Tibial nerve (tissue), 4 donors: ENCODE measurements at regions not wholly inside any gene's neighbourhood (a gene's known extent, or its start where the extent isn't known, plus 50 kb on each side); places are given as distances from the start of the nearest gene placed in this dataset.

Experiments
- DNase-seq, 2 donors: peaks; one replicate each; pipeline ENCODE4 v3.0.0-alpha.2; 2019; ENCODE audit warnings: low spot score in 2 of 2
- H3K27ac ChIP-seq, 4 donors: fragments of 200-600 bp; sonication (generic) in 3 of 4; one replicate each; pipeline ENCODE4 v1.5.1; 2017 to 2019; ENCODE audit warnings: mild to moderate bottlenecking in 1 of 4
- H3K27me3 ChIP-seq, 2 donors: fragments of 200-600 bp; sonication (generic) in 1 of 2; one replicate each; pipeline versions ENCODE4 v1.5.1 to v1.6.0; 2017 to 2019
- H3K36me3 ChIP-seq, 3 donors: fragments of 200-600 bp; sonication (generic); one replicate each; pipeline ENCODE4 v1.5.1; 2018 to 2019
- H3K4me1 ChIP-seq, 4 donors: fragments of 200-600 bp; sonication (generic) in 3 of 4; one replicate each; pipeline ENCODE4 v1.5.1; 2017 to 2019
- H3K4me3 ChIP-seq, 4 donors: fragments of 200-600 bp; sonication (generic) in 3 of 4; one replicate each; pipeline ENCODE4 v1.5.1; 2017 to 2019; ENCODE audit warnings: mild to moderate bottlenecking in 1 of 4, moderate library complexity in 1 of 4
- H3K9me3 ChIP-seq, 4 donors: fragments of 200-600 bp; sonication (generic) in 3 of 4; one replicate each; pipeline ENCODE4 v1.5.1; 2017 to 2019
- EP300 ChIP-seq, 2 donors: sonication (generic); formaldehyde crosslinking; IDR thresholded peaks; one replicate each; pipeline ENCODE4 v1.6.1; 2017; ENCODE audit warnings: antibody characterized with exemption in 2 of 2, mild to moderate bottlenecking in 1 of 2
- POLR2A ChIP-seq, 2 donors: fragments of 450-650 bp; IDR thresholded peaks; one replicate each; pipeline ENCODE4 v1.6.1; 2017; ENCODE audit warnings: antibody characterized with exemption in 2 of 2, mild to moderate bottlenecking in 2 of 2, moderate library complexity in 2 of 2
- WGBS, 2 donors: methylation state at CpG; one replicate each; pipeline ENCODE4 v1.1.5; 2018; 5-methylcytosine and 5-hydroxymethylcytosine counted together
- TF ChIP-seq, protein P1 (sequence below), 5 experiments: fragments of 200-600 bp in 3 of 5; fragments of 450-650 bp in 2 of 5; sonication (generic) in 3 of 5; IDR thresholded peaks; one replicate each; pipeline ENCODE4 v1.5.1; 2016 to 2019; ENCODE audit warnings: antibody characterized with exemption in 5 of 5, mild to moderate bottlenecking in 3 of 5, moderate library complexity in 2 of 5

DNA sequence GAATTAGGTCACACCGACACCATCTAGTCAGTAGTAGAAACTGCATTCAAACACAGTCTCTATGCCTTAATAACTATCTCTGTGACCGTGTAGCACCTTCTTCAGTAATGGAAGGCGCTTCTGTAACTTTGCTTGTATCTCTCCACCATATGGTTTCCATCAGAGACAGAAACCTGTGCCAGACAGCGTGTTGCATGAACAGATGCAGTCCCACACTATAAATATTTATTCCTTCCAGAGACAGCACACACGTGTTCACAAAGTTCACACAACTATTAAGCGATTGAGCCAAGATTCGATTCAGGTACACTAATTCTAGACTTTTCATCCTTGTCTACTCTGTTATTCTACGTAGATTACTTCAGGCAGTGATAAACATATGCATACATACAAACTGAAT, 873.9 kb upstream of the MBL2 start:
- no peaks in the 10 kb centered on the region for H3K4me1 ChIP-seq
- H3K27ac ChIP-seq: no peak overlapping the region
- H3K4me3 ChIP-seq: no peak overlapping the region
- WGBS, 2 donors: 60 to 67% methylated on average over 8 of the region's 8 CpGs
- TF ChIP-seq POLR2A (IDR thresholded peaks at IDR 0.05) (no peak), EP300 (IDR thresholded peaks at IDR 0.05) (no peak)
- TF ChIP-seq, protein P1, sequence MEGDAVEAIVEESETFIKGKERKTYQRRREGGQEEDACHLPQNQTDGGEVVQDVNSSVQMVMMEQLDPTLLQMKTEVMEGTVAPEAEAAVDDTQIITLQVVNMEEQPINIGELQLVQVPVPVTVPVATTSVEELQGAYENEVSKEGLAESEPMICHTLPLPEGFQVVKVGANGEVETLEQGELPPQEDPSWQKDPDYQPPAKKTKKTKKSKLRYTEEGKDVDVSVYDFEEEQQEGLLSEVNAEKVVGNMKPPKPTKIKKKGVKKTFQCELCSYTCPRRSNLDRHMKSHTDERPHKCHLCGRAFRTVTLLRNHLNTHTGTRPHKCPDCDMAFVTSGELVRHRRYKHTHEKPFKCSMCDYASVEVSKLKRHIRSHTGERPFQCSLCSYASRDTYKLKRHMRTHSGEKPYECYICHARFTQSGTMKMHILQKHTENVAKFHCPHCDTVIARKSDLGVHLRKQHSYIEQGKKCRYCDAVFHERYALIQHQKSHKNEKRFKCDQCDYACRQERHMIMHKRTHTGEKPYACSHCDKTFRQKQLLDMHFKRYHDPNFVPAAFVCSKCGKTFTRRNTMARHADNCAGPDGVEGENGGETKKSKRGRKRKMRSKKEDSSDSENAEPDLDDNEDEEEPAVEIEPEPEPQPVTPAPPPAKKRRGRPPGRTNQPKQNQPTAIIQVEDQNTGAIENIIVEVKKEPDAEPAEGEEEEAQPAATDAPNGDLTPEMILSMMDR (IDR thresholded peaks at IDR 0.05): no peak
- H3K27me3 ChIP-seq: no peaks in the 10 kb centered on the region
- no peaks in the 10 kb centered on the region for H3K36me3 ChIP-seq
- H3K9me3 ChIP-seq: peaks cover 0 to 6% (median 0%) of the 10 kb centered on the region in 4 donors
- no peak for DNase-seq

GRCh38 chr10:53645951-53646350, 873.4 kb upstream of the MBL2 start:
- H3K4me3 ChIP-seq: no peak overlapping the region
- 92 to 94% methylated on average over 1 of the region's 1 CpG for WGBS, 2 donors
- no peak for DNase-seq
- no peak overlapping the region for H3K27ac ChIP-seq
- no peaks in the 10 kb centered on the region for H3K4me1 ChIP-seq
- peaks cover 0 to 6% (median 0%) of the 10 kb centered on the region in 4 donors for H3K9me3 ChIP-seq
- no peaks in the 10 kb centered on the region for H3K27me3 ChIP-seq
- H3K36me3 ChIP-seq: no peaks in the 10 kb centered on the region
- no peak for TF ChIP-seq EP300 (IDR thresholded peaks at IDR 0.05)
- TF ChIP-seq POLR2A (IDR thresholded peaks at IDR 0.05): no peak
- TF ChIP-seq, protein P1 (IDR thresholded peaks at IDR 0.05): no peak

DNA sequence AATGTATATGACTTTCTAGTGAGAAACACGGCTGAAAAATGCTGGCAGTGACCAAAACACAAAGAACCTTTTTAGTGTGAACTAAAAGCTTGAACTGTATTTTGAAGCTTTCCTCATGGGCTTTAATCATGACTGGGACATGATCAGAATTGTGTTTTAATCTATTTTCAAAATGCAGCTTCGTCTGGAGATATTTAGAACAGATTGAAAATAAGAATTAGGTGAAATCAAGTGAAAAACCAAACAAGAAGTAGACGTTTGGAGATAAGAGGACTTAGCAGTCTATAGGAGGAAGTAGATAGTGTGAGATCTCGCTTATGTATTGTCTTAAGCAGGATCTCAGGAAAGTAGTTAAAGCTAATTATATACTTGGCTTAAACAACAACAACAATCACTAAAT, 865.4 kb upstream of the MBL2 start:
- TF ChIP-seq, protein P1 (IDR thresholded peaks at IDR 0.05): no peak
- TF ChIP-seq EP300 (IDR thresholded peaks at IDR 0.05) (no peak), POLR2A (IDR thresholded peaks at IDR 0.05) (no peak)
- peaks cover 0 to 2% (median 0%) of the 10 kb centered on the region in 4 donors for H3K9me3 ChIP-seq
- H3K4me3 ChIP-seq: no peak overlapping the region
- 40 to 41% methylated on average over 4 of the region's 4 CpGs for WGBS, 2 donors
- no peaks in the 10 kb centered on the region for H3K27me3 ChIP-seq
- no peaks in the 10 kb centered on the region for H3K36me3 ChIP-seq
- no peak overlapping the region for H3K27ac ChIP-seq
- no peak for DNase-seq
- H3K4me1 ChIP-seq: no peaks in the 10 kb centered on the region

GRCh38 chr10:53624722-53625121, 852.1 kb upstream of the MBL2 start:
- Histone ChIP-seq H3K27me3 (no peaks in the 10 kb centered on the region), H3K4me3 (no peak overlapping the region), H3K9me3 (no peaks in the 10 kb centered on the region), H3K4me1 (no peaks in the 10 kb centered on the region), H3K27ac (no peak overlapping the region), H3K36me3 (no peaks in the 10 kb centered on the region)
- WGBS, 2 donors: 76 to 84% methylated on average over 4 of the region's 4 CpGs
- DNase-seq: no peak
- TF ChIP-seq, protein P1 (IDR thresholded peaks at IDR 0.05): no peak
- TF ChIP-seq POLR2A (IDR thresholded peaks at IDR 0.05) (no peak), EP300 (IDR thresholded peaks at IDR 0.05) (no peak)

DNA sequence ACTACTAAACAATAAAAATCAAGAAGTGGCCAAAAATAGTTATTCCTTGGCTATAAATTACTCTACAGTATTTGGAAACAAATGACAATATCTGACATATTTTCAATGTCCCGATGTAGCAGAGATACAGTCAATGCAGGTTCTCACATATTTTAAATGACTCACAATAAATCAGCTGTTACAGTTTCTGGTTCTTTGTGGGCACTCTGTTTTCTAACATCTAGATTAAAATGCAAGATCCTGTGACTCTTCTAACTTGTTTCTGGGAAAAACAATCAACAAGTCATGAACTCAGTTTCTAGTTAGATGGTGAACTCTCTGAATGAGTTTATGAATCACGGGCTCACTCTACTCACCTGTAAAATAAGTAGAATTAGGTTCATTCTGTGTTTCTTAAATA, 849.6 kb upstream of the MBL2 start:
- H3K4me3 ChIP-seq: no peak overlapping the region
- WGBS, 2 donors: 66 to 74% methylated on average over 2 of the region's 2 CpGs
- H3K27ac ChIP-seq: no peak overlapping the region
- H3K36me3 ChIP-seq: no peaks in the 10 kb centered on the region
- no peak for DNase-seq
- TF ChIP-seq, protein P1 (IDR thresholded peaks at IDR 0.05): no peak
- TF ChIP-seq POLR2A (IDR thresholded peaks at IDR 0.05) (no peak), EP300 (IDR thresholded peaks at IDR 0.05) (no peak)
- no peaks in the 10 kb centered on the region for H3K4me1 ChIP-seq
- no peaks in the 10 kb centered on the region for H3K9me3 ChIP-seq
- H3K27me3 ChIP-seq: no peaks in the 10 kb centered on the region
